Adrenal gland (tissue), 5 donors: ENCODE measurements at regions not wholly inside any gene's neighbourhood (a gene's known extent, or its start where the extent isn't known, plus 50 kb on each side); places are given as distances from the start of the nearest gene placed in this dataset.

ENCODE experiments used
- POLR2A ChIP-seq, 2 donors: fragments of 450-650 bp; IDR thresholded peaks; one replicate each; pipeline ENCODE4 v1.6.1; 2017; ENCODE audit warnings: antibody characterized with exemption in 2 of 2, mild to moderate bottlenecking in 2 of 2, moderate library complexity in 1 of 2
- TF ChIP-seq, protein P1 (sequence below), 6 experiments: fragments of 450-650 bp in 4 of 6; fragments of 200-600 bp in 2 of 6; sonication (generic) in 1 of 6; IDR thresholded peaks; 1 replicate in 5 of 6; 2 replicates in 1 of 6; pipeline versions ENCODE4 v1.5.1 to v1.8.0; 2016 to 2021; ENCODE audit warnings: antibody characterized with exemption in 6 of 6, mild to moderate bottlenecking in 2 of 6, moderate library complexity in 1 of 6
- donor health status: DM: no; HTN: no; CAD: no.

DNA sequence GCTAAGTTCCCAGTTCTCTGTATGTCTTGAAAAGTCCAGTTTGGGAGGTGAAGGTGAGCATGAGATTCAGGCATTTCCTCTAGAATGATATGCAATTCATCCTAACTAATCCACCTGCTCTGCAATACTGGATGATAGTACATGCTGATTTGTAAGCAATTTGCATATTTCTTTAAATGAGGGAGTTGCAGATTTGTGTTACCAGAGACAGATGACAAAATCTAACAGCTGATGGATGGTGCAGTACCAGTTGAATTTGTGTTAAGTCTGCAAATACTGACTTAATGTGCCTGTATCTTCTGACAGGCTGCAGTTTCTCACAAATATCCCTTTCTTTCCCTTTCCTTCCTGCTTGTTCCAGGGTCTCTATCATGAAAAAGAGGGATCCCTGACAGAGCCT is 76.4 kb upstream of the MBIP start:
- TF ChIP-seq, protein P1, sequence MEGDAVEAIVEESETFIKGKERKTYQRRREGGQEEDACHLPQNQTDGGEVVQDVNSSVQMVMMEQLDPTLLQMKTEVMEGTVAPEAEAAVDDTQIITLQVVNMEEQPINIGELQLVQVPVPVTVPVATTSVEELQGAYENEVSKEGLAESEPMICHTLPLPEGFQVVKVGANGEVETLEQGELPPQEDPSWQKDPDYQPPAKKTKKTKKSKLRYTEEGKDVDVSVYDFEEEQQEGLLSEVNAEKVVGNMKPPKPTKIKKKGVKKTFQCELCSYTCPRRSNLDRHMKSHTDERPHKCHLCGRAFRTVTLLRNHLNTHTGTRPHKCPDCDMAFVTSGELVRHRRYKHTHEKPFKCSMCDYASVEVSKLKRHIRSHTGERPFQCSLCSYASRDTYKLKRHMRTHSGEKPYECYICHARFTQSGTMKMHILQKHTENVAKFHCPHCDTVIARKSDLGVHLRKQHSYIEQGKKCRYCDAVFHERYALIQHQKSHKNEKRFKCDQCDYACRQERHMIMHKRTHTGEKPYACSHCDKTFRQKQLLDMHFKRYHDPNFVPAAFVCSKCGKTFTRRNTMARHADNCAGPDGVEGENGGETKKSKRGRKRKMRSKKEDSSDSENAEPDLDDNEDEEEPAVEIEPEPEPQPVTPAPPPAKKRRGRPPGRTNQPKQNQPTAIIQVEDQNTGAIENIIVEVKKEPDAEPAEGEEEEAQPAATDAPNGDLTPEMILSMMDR (IDR thresholded peaks at IDR 0.05), result no peak
- TF ChIP-seq POLR2A (IDR thresholded peaks at IDR 0.05), result no peak
